GM12873 (cell line): ENCODE measurements at regions not wholly inside any gene's neighbourhood (a gene's known extent, or its start where the extent isn't known, plus 50 kb on each side); places are given as distances from the start of the nearest gene placed in this dataset.

Experiments used
- CTCF ChIP-seq: IDR thresholded peaks from 2 replicates; pipeline ENCODE4 v1.5.1; 2012; ENCODE audit warnings: low read depth, mild to moderate bottlenecking, moderate library complexity, low read length, control low read depth; ENCODE audit not compliant: insufficient read depth; ENCODE audit errors: missing control alignments

DNA sequence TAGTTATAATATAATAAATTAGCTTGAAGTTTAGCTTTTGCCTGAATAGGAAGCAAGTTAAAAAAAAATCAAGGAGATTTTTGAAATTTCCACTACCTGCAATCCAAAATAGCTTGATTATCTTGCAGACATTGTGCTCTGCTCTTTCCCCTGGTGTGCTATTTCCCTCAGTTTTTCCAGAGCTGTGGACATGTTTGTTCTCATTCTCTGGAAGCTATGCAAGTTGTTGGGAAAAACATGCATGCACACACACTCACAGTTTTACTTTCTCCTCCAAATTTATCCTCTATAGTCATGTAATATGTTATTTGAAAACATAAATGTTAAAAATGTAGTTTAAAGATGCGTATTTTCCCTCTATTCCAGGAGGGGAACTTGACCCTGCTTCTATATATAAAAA lies 225.8 kb upstream of the ARSJ start:
- TF ChIP-seq CTCF, result no peak

DNA sequence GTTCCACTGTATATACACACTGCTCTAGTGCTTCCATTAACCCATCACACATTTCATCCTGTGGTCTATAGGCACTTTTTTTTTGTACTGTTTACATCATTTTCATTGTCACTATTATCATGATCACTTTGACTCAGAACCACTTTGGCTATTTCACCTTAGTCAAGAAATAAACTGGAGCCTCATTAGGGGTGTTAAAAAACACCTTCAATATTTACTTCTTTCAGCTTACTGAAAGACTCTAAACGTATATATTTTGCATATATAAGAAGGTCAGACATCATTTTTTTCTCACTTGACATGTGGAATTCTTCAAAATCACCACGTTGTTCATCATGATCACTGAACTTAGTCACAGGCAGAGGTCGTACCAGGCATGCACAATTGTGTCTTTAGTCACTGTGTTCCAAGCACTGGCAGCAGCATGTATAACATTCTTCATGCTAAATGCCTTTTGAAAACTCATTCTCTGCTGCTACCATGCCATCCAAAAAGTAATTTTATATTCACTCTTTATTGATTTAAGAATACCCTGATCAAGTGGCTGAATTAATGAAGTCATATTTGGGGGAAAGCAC lies 229.2 kb upstream of the ARSJ start:
- TF ChIP-seq CTCF, result no peak

DNA sequence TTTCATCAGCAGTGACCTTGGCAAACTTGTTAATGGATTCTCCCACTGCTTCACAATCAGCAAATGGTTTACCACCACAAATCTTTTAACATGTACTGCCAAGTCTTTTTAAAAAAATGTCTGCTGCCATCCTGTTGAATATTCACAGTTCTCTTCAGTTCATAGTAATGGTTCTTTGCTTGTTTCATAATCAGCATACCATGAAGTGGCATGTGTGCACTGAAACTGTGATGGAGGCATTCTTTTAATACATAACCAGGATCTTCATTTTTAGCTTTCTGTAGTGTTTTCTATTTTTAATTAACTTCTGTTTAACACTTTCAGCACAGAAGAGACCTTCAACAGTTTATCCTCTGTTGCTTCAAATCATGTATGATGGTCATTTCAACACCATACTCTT lies 230.1 kb upstream of the ARSJ start:
- TF ChIP-seq CTCF, result no peak

- TF ChIP-seq CTCF, result no peak
Observed at GRCh38 chr4:114211556-114211955, 232.1 kb upstream of the ARSJ start.

GRCh38 chr4:114217150-114217817 lies 237.8 kb upstream of the ARSJ start:
- TF ChIP-seq CTCF, result no peak

- TF ChIP-seq CTCF, result no peak
Observed at GRCh38 chr4:114223580-114223979, 244.1 kb upstream of the ARSJ start.

DNA sequence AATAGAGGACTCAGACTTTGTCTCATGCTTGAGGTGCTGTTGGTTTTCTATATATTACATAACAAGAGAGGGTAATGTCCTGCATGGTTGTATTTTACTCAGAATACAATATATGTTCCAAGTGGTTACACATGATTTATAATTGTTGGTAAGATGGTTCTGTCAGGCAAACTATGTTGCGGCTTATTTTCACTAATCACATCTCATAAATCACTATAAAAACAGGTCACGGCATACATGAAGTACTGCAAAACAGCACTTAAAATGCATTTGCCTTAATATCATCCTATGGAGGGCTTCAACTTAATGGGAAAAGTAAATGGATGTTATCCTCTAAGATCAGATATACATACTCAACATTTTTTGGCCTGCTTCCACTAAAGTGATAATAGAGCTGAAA lies 246.0 kb upstream of the ARSJ start:
- no peak for TF ChIP-seq CTCF
